Natural killer cell treated with Interleukin-12 subunit alpha and Interleukin-12 subunit beta and Interleukin-15 and Interleukin-18, amount 100 ng/mL, for 72 hours (primary cell): ENCODE measurements at regions not wholly inside any gene's neighbourhood (a gene's known extent, or its start where the extent isn't known, plus 50 kb on each side); places are given as distances from the start of the nearest gene placed in this dataset.
"Not testable (repeated sequence)": the region's sequence is repeated elsewhere in the genome, so short reads cannot be mapped to it uniquely, and the experiment has no call there.

Experiments
- ATAC-seq, 2 donors: fragments of 150-1000 bp; cut with Tn5 transposase in 1 of 2; sonication (Bioruptor Pico), chemical (Tn5 transposase) in 1 of 2; 2 replicates each; pipeline ENCODE4 v1.10.0; 2021
- DNase-seq: peaks from one replicate; pipeline ENCODE4 v3.0.0; 2022; ENCODE audit warnings: low spot score
- H3K27ac Mint-ChIP-seq, 2 donors: 1 replicate in 1 of 2; 2 replicates in 1 of 2; pipeline ENCODE4 v1.8.0; 2022; ENCODE audit warnings: mixed read lengths in 2 of 2, mild to moderate bottlenecking in 1 of 2, moderate library complexity in 1 of 2
- H3K27me3 Mint-ChIP-seq, 2 donors: 1 replicate in 1 of 2; 2 replicates in 1 of 2; pipeline ENCODE4 v1.8.0; 2022; ENCODE audit warnings: mixed read lengths in 2 of 2
- H3K36me3 Mint-ChIP-seq: one replicate; pipeline ENCODE4 v1.8.0; 2022; ENCODE audit warnings: mixed read lengths
- H3K4me1 Mint-ChIP-seq, 2 donors: 1 replicate in 1 of 2; 2 replicates in 1 of 2; pipeline ENCODE4 v1.8.0; 2022; ENCODE audit warnings: low read depth in 2 of 2, mixed read lengths in 2 of 2, mild to moderate bottlenecking in 1 of 2
- H3K4me3 Mint-ChIP-seq: one replicate; pipeline ENCODE4 v1.8.0; 2022; ENCODE audit warnings: mixed read lengths
- H3K9me3 Mint-ChIP-seq: 2 replicates; pipeline ENCODE4 v1.8.0; 2022; ENCODE audit warnings: mixed read lengths

GRCh38 chr17:71024969-71025368 lies 855.6 kb downstream of the KCNJ2 start:
- H3K36me3 Mint-ChIP-seq = no peaks in the 10 kb centered on the region
- no peak overlapping the region for H3K4me3 Mint-ChIP-seq
- ATAC-seq (no peak), DNase-seq (no peak)
- H3K27me3 Mint-ChIP-seq = no peaks in the 10 kb centered on the region
- H3K27ac Mint-ChIP-seq = no peak overlapping the region
- no peaks in the 10 kb centered on the region for H3K9me3 Mint-ChIP-seq
- no peaks in the 10 kb centered on the region for H3K4me1 Mint-ChIP-seq

- no peaks in the 10 kb centered on the region for H3K4me1 Mint-ChIP-seq
- DNase-seq (no peak), ATAC-seq (no peak)
- no peaks in the 10 kb centered on the region for H3K9me3 Mint-ChIP-seq
- H3K27me3 Mint-ChIP-seq = no peaks in the 10 kb centered on the region
- H3K36me3 Mint-ChIP-seq = no peaks in the 10 kb centered on the region
- no peak overlapping the region for H3K4me3 Mint-ChIP-seq
- H3K27ac Mint-ChIP-seq = no peak overlapping the region
These were observed 859.9 kb downstream of the KCNJ2 start for GRCh38 chr17:71029246-71029645.

DNA sequence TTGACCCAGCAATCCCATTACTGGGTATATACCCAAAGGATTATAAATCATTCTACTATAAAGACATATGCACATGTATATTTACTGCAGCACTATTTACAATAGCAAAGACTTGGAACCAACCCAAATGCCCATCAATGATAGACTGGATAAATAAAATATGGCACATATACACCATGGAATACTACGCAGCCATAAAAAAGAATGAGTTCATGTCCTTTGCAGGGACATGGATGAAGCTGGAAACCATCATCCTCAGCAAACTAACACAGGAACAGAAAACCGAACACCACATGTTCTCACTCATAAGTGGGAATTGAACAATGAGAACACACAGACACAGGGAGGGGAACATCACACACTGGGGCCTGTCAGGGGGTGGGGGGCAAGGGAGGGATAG lies 862.0 kb downstream of the KCNJ2 start:
- H3K9me3 Mint-ChIP-seq, H3K27ac Mint-ChIP-seq, ATAC-seq, H3K27me3 Mint-ChIP-seq, H3K4me3 Mint-ChIP-seq, DNase-seq, H3K36me3 Mint-ChIP-seq, H3K4me1 Mint-ChIP-seq: not testable (repeated sequence)

- no peak overlapping the region for H3K27ac Mint-ChIP-seq
- no peaks in the 10 kb centered on the region for H3K27me3 Mint-ChIP-seq
- H3K36me3 Mint-ChIP-seq = no peaks in the 10 kb centered on the region
- ATAC-seq (no peak), DNase-seq (no peak)
- H3K4me1 Mint-ChIP-seq = no peaks in the 10 kb centered on the region
- no peak overlapping the region for H3K4me3 Mint-ChIP-seq
- H3K9me3 Mint-ChIP-seq = no peaks in the 10 kb centered on the region
These were observed 863.5 kb downstream of the KCNJ2 start for GRCh38 chr17:71032746-71033273.

GRCh38 chr17:71033336-71033735 lies 864.0 kb downstream of the KCNJ2 start:
- no peaks in the 10 kb centered on the region for H3K4me1 Mint-ChIP-seq
- DNase-seq (no peak), ATAC-seq (no peak)
- H3K4me3 Mint-ChIP-seq = no peak overlapping the region
- no peaks in the 10 kb centered on the region for H3K27me3 Mint-ChIP-seq
- H3K36me3 Mint-ChIP-seq = no peaks in the 10 kb centered on the region
- H3K27ac Mint-ChIP-seq = no peak overlapping the region
- H3K9me3 Mint-ChIP-seq = no peaks in the 10 kb centered on the region

- ATAC-seq (no peak), DNase-seq (no peak)
- Mint-ChIP-seq H3K27me3 (no peaks in the 10 kb centered on the region), H3K4me1 (no peaks in the 10 kb centered on the region), H3K9me3 (no peaks in the 10 kb centered on the region), H3K27ac (no peak overlapping the region), H3K4me3 (no peak overlapping the region), H3K36me3 (no peaks in the 10 kb centered on the region)
These were observed 865.9 kb downstream of the KCNJ2 start for GRCh38 chr17:71035226-71035625.

DNA sequence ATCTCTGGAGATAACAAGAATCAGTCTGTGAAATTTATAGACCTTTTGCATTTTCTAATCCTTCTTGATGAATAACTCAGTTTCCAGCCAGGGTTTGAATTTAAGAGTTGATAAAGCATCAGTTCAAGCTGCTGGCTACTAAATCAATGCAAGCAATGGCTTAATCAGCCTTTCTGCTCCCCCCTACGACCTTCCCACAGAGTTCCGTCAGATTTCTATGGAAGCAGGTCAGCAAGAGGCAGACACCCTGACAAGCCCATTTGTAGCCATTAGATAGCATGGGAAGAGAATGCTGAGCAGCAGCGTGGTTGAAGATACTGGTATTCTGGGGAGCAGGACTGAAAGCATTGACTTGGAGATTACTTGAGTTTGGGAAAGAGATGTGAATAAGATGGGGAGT lies 868.1 kb downstream of the KCNJ2 start:
- DNase-seq (no peak), ATAC-seq (no peak)
- no peaks in the 10 kb centered on the region for H3K36me3 Mint-ChIP-seq
- H3K27ac Mint-ChIP-seq = no peak overlapping the region
- H3K4me3 Mint-ChIP-seq = no peak overlapping the region
- H3K4me1 Mint-ChIP-seq = no peaks in the 10 kb centered on the region
- H3K27me3 Mint-ChIP-seq = no peaks in the 10 kb centered on the region
- H3K9me3 Mint-ChIP-seq = peaks cover 6% of the 10 kb centered on the region

DNA sequence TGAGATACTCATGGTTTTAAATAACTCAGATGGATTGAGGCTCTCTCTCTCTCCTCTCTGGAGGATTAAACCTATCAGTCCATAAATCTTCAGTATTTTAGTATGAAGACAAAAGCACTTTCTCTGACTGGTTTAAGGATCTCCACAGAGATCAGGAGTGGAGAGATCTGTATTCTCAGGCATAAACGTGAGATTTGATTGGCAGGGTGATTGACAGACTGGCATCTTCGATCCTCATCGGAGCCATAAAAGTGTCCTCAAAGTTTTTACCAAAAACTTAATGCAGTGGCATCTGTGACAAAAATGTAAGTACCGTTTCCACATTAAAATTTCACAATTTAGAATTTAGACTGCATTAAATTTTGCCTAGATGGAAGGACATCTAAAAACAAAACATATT lies 870.1 kb downstream of the KCNJ2 start:
- Mint-ChIP-seq H3K9me3 (peaks cover 12% of the 10 kb centered on the region), H3K27ac (no peak overlapping the region), H3K4me1 (no peaks in the 10 kb centered on the region), H3K36me3 (no peaks in the 10 kb centered on the region), H3K4me3 (no peak overlapping the region), H3K27me3 (no peaks in the 10 kb centered on the region)
- no peak for DNase-seq
- ATAC-seq = no peak

DNA sequence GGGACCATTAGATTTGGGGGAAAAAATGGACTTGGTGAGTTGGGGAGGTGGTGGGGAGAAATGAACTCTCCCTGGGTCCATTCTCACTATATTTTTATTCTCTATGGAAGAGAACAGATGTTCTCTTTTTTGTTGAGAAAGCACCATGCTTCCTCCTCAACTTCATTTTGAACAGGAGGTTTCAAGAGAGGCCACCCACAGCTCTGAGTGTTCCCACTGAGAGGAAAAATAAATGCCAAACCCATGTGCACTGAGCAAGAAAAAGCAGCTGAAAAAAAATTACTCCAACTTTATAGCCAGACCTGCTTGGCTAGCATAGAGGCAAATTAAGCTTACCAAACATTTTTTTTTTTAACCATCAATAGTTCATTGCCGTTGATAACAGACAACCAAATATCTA lies 883.6 kb downstream of the KCNJ2 start:
- Mint-ChIP-seq H3K27me3 (no peaks in the 10 kb centered on the region), H3K9me3 (peaks cover 22% of the 10 kb centered on the region), H3K36me3 (peaks cover 6% of the 10 kb centered on the region), H3K4me1 (no peaks in the 10 kb centered on the region), H3K27ac (no peak overlapping the region), H3K4me3 (no peak overlapping the region)
- no peak for DNase-seq
- no peak for ATAC-seq

- Mint-ChIP-seq H3K27ac (no peak overlapping the region), H3K36me3 (peaks cover 6% of the 10 kb centered on the region), H3K4me3 (no peak overlapping the region), H3K4me1 (no peaks in the 10 kb centered on the region), H3K27me3 (no peaks in the 10 kb centered on the region), H3K9me3 (peaks cover 23% of the 10 kb centered on the region)
- DNase-seq = no peak
- no peak for ATAC-seq
These were observed 885.8 kb downstream of the KCNJ2 start for GRCh38 chr17:71055128-71055527.

DNA sequence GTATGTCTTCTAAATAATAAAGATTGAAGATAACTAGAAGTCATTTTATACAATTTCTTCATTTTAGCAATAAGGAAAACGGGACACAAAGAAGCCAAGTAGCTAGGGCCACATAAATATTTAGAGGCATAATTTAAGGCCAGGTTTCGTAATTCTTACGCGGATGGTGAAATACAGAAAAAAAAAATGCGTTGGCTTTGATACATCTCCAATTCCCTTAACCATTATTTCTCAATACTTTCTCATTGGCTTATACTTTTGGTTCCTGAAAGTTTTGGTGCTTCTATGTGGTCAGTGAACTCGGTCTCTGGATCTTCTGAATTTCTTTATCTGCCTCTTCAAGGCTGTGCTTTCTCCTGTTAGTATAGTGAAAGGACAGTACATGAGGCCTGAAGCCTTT lies 888.1 kb downstream of the KCNJ2 start:
- Mint-ChIP-seq H3K4me1 (no peaks in the 10 kb centered on the region), H3K4me3 (no peak overlapping the region), H3K9me3 (peaks cover 24% of the 10 kb centered on the region), H3K36me3 (no peaks in the 10 kb centered on the region), H3K27ac (no peak overlapping the region), H3K27me3 (no peaks in the 10 kb centered on the region)
- DNase-seq (no peak), ATAC-seq (no peak)

GRCh38 chr17:71057938-71058337 lies 888.6 kb downstream of the KCNJ2 start:
- DNase-seq (no peak), ATAC-seq (no peak)
- H3K27me3 Mint-ChIP-seq = no peaks in the 10 kb centered on the region
- no peaks in the 10 kb centered on the region for H3K4me1 Mint-ChIP-seq
- no peak overlapping the region for H3K27ac Mint-ChIP-seq
- no peak overlapping the region for H3K4me3 Mint-ChIP-seq
- H3K9me3 Mint-ChIP-seq = peaks cover 22% of the 10 kb centered on the region
- H3K36me3 Mint-ChIP-seq = no peaks in the 10 kb centered on the region

- Mint-ChIP-seq H3K4me3 (no peak overlapping the region), H3K27me3 (no peaks in the 10 kb centered on the region), H3K27ac (no peak overlapping the region), H3K9me3 (peaks cover 18% of the 10 kb centered on the region), H3K4me1 (no peaks in the 10 kb centered on the region), H3K36me3 (no peaks in the 10 kb centered on the region)
- DNase-seq (no peak), ATAC-seq (no peak)
These were observed 893.8 kb downstream of the KCNJ2 start for GRCh38 chr17:71063127-71063526.

DNA sequence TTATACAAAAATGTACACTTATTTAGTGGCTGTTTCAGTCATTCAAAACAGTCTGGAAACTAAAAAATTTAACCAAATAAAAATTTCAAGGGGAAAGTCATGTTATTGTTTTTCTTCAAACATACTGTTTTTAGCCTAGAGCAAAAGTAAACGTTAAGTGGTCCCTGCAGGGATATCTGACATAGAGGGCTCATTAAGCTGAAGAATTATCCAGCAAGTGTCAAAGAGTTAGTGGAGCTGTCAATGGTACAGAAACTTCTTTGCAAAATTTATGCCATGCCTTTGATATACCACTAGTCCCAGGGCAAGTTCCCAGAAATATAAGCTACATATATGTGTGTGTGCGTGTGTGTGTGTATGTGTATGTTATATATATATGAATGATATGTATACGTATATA lies 894.2 kb downstream of the KCNJ2 start:
- H3K4me3 Mint-ChIP-seq = no peak overlapping the region
- DNase-seq (no peak), ATAC-seq (no peak)
- no peak overlapping the region for H3K27ac Mint-ChIP-seq
- H3K4me1 Mint-ChIP-seq = no peaks in the 10 kb centered on the region
- H3K9me3 Mint-ChIP-seq = peaks cover 18% of the 10 kb centered on the region
- no peaks in the 10 kb centered on the region for H3K36me3 Mint-ChIP-seq
- H3K27me3 Mint-ChIP-seq = no peaks in the 10 kb centered on the region

GRCh38 chr17:71067669-71068407 lies 898.5 kb downstream of the KCNJ2 start:
- H3K27me3 Mint-ChIP-seq = no peaks in the 10 kb centered on the region
- no peaks in the 10 kb centered on the region for H3K4me1 Mint-ChIP-seq
- no peak for DNase-seq
- H3K36me3 Mint-ChIP-seq = no peaks in the 10 kb centered on the region
- H3K27ac Mint-ChIP-seq = no peak overlapping the region
- no peak overlapping the region for H3K4me3 Mint-ChIP-seq
- H3K9me3 Mint-ChIP-seq = peaks cover 14% of the 10 kb centered on the region
- ATAC-seq = no peak
